Activated naive CD8-positive, alpha-beta T cell treated with anti-CD3 and anti-CD28 coated beads, Interleukin-2, amount 50 U/mL, for 24 hours (primary cell): ENCODE measurements at regions not wholly inside any gene's neighbourhood (a gene's known extent, or its start where the extent isn't known, plus 50 kb on each side); places are given as distances from the start of the nearest gene placed in this dataset.
A peak's percentile ranks its signal among the peaks of the same experiment; 100 is the strongest.

ENCODE experiments used
- ATAC-seq: fragments of 150-1000 bp; cut with Tn5 transposase; one replicate; pipeline ENCODE4 v1.10.0; 2021
- DNase-seq: peaks from one replicate; pipeline ENCODE4 v3.0.0; 2021
- H3K27ac Mint-ChIP-seq: one replicate; pipeline ENCODE4 v1.8.0; 2021; ENCODE audit warnings: mild to moderate bottlenecking, mixed read lengths
- H3K27me3 Mint-ChIP-seq: one replicate; pipeline ENCODE4 v1.8.0; 2021; ENCODE audit warnings: mixed read lengths
- H3K36me3 Mint-ChIP-seq: one replicate; pipeline ENCODE4 v1.8.0; 2021; ENCODE audit warnings: low read depth, mixed read lengths
- H3K4me1 Mint-ChIP-seq: one replicate; pipeline ENCODE4 v1.8.0; 2021; ENCODE audit warnings: mixed read lengths
- H3K4me3 Mint-ChIP-seq: one replicate; pipeline ENCODE4 v1.8.0; 2021; ENCODE audit warnings: mild to moderate bottlenecking, moderate library complexity, mixed read lengths
- H3K9me3 Mint-ChIP-seq: one replicate; pipeline ENCODE4 v1.8.0; 2021; ENCODE audit warnings: mixed read lengths

- Mint-ChIP-seq H3K27me3 (no peaks in the 10 kb centered on the region), H3K4me1 (peaks cover 14% of the 10 kb centered on the region), H3K27ac (no peak overlapping the region), H3K4me3 (no peak overlapping the region), H3K9me3 (no peaks in the 10 kb centered on the region), H3K36me3 (peaks cover 2% of the 10 kb centered on the region)
- ATAC-seq (no peak), DNase-seq (no peak)
Observed at GRCh38 chr13:33683376-33683775, 134.6 kb upstream of the RFC3 start.

- H3K4me3 Mint-ChIP-seq: no peak overlapping the region
- no peak for DNase-seq
- H3K27ac Mint-ChIP-seq: no peak overlapping the region
- no peaks in the 10 kb centered on the region for H3K4me1 Mint-ChIP-seq
- no peaks in the 10 kb centered on the region for H3K27me3 Mint-ChIP-seq
- H3K36me3 Mint-ChIP-seq: peaks cover 2% of the 10 kb centered on the region
- no peaks in the 10 kb centered on the region for H3K9me3 Mint-ChIP-seq
- no peak for ATAC-seq
Observed at GRCh38 chr13:33684874-33685273, 133.1 kb upstream of the RFC3 start.

GRCh38 chr13:33686772-33687480 lies 131.0 kb upstream of the RFC3 start:
- H3K4me1 Mint-ChIP-seq: no peaks in the 10 kb centered on the region
- ATAC-seq: no peak

GRCh38 chr13:33690354-33690753 lies 127.6 kb upstream of the RFC3 start:
- no peak overlapping the region for H3K4me3 Mint-ChIP-seq
- DNase-seq: no peak
- H3K4me1 Mint-ChIP-seq: no peaks in the 10 kb centered on the region
- no peak overlapping the region for H3K27ac Mint-ChIP-seq
- no peaks in the 10 kb centered on the region for H3K9me3 Mint-ChIP-seq
- peak; percentile 20 for ATAC-seq
- H3K36me3 Mint-ChIP-seq: no peaks in the 10 kb centered on the region
- no peaks in the 10 kb centered on the region for H3K27me3 Mint-ChIP-seq

More at GRCh38 chr13:33686772-33687480, 131.0 kb upstream of the RFC3 start:
- Mint-ChIP-seq H3K27ac (no peak overlapping the region), H3K36me3 (no peaks in the 10 kb centered on the region), H3K9me3 (no peaks in the 10 kb centered on the region), H3K27me3 (no peaks in the 10 kb centered on the region), H3K4me3 (no peak overlapping the region)
- DNase-seq: no peak

GRCh38 chr13:33691980-33692379 lies 126.0 kb upstream of the RFC3 start:
- DNase-seq: no peak
- no peaks in the 10 kb centered on the region for H3K36me3 Mint-ChIP-seq
- no peaks in the 10 kb centered on the region for H3K27me3 Mint-ChIP-seq
- ATAC-seq: no peak
- no peak overlapping the region for H3K27ac Mint-ChIP-seq
- no peak overlapping the region for H3K4me3 Mint-ChIP-seq
- H3K9me3 Mint-ChIP-seq: no peaks in the 10 kb centered on the region
- peaks cover 5% of the 10 kb centered on the region for H3K4me1 Mint-ChIP-seq

GRCh38 chr13:33692531-33692930 lies 125.4 kb upstream of the RFC3 start:
- H3K27ac Mint-ChIP-seq: no peak overlapping the region
- no peaks in the 10 kb centered on the region for H3K27me3 Mint-ChIP-seq
- H3K36me3 Mint-ChIP-seq: no peaks in the 10 kb centered on the region
- H3K9me3 Mint-ChIP-seq: no peaks in the 10 kb centered on the region
- peaks cover 5% of the 10 kb centered on the region for H3K4me1 Mint-ChIP-seq
- ATAC-seq (no peak), DNase-seq (no peak)
- no peak overlapping the region for H3K4me3 Mint-ChIP-seq

- H3K27ac Mint-ChIP-seq: no peak overlapping the region
- H3K27me3 Mint-ChIP-seq: peaks cover 2% of the 10 kb centered on the region
- H3K36me3 Mint-ChIP-seq: no peaks in the 10 kb centered on the region
- peaks cover 5% of the 10 kb centered on the region for H3K4me1 Mint-ChIP-seq
- H3K9me3 Mint-ChIP-seq: no peaks in the 10 kb centered on the region
- DNase-seq (no peak), ATAC-seq (no peak)
- H3K4me3 Mint-ChIP-seq: no peak overlapping the region
Observed at GRCh38 chr13:33694546-33694945, 123.4 kb upstream of the RFC3 start.

- no peaks in the 10 kb centered on the region for H3K9me3 Mint-ChIP-seq
- H3K36me3 Mint-ChIP-seq: no peaks in the 10 kb centered on the region
- peaks cover 5% of the 10 kb centered on the region for H3K4me1 Mint-ChIP-seq
- H3K27ac Mint-ChIP-seq: no peak overlapping the region
- H3K4me3 Mint-ChIP-seq: no peak overlapping the region
- ATAC-seq (no peak), DNase-seq (no peak)
- H3K27me3 Mint-ChIP-seq: peaks cover 2% of the 10 kb centered on the region
Observed at GRCh38 chr13:33696530-33696929, 121.4 kb upstream of the RFC3 start.

- DNase-seq: no peak
- Mint-ChIP-seq H3K9me3 (no peaks in the 10 kb centered on the region), H3K4me1 (peaks cover 5% of the 10 kb centered on the region), H3K4me3 (no peak overlapping the region), H3K36me3 (no peaks in the 10 kb centered on the region), H3K27ac (no peak overlapping the region), H3K27me3 (peaks cover 8% of the 10 kb centered on the region)
- no peak for ATAC-seq
Observed at GRCh38 chr13:33697926-33698325, 120.0 kb upstream of the RFC3 start.

- Mint-ChIP-seq H3K27me3 (peaks cover 26% of the 10 kb centered on the region), H3K27ac (no peak overlapping the region), H3K9me3 (peaks cover 36% of the 10 kb centered on the region), H3K4me3 (no peak overlapping the region), H3K36me3 (peaks cover 6% of the 10 kb centered on the region), H3K4me1 (no peaks in the 10 kb centered on the region)
- no peak for ATAC-seq
- no peak for DNase-seq
Observed at GRCh38 chr13:33707449-33707848, 110.5 kb upstream of the RFC3 start.

GRCh38 chr13:33710924-33711323 lies 107.0 kb upstream of the RFC3 start:
- peaks cover 6% of the 10 kb centered on the region for H3K36me3 Mint-ChIP-seq
- no peak for ATAC-seq
- H3K27me3 Mint-ChIP-seq: peaks cover 4% of the 10 kb centered on the region
- peaks cover 17% of the 10 kb centered on the region for H3K9me3 Mint-ChIP-seq
- no peak overlapping the region for H3K4me3 Mint-ChIP-seq
- no peak overlapping the region for H3K27ac Mint-ChIP-seq
- DNase-seq: no peak
- H3K4me1 Mint-ChIP-seq: no peaks in the 10 kb centered on the region

- H3K36me3 Mint-ChIP-seq: peaks cover 4% of the 10 kb centered on the region
- no peak for ATAC-seq
- H3K9me3 Mint-ChIP-seq: peaks cover 12% of the 10 kb centered on the region
- no peak overlapping the region for H3K4me3 Mint-ChIP-seq
- DNase-seq: no peak
- H3K27ac Mint-ChIP-seq: no peak overlapping the region
- H3K27me3 Mint-ChIP-seq: peaks cover 4% of the 10 kb centered on the region
- H3K4me1 Mint-ChIP-seq: no peaks in the 10 kb centered on the region
Observed at GRCh38 chr13:33711436-33711835, 106.5 kb upstream of the RFC3 start.

GRCh38 chr13:33717775-33718174 lies 100.2 kb upstream of the RFC3 start:
- DNase-seq (no peak), ATAC-seq (no peak)
- Mint-ChIP-seq H3K4me1 (peaks cover 14% of the 10 kb centered on the region), H3K36me3 (no peaks in the 10 kb centered on the region), H3K4me3 (no peak overlapping the region), H3K27me3 (peaks cover 2% of the 10 kb centered on the region), H3K27ac (no peak overlapping the region), H3K9me3 (peaks cover 6% of the 10 kb centered on the region)

GRCh38 chr13:33721724-33722123 lies 96.2 kb upstream of the RFC3 start:
- Mint-ChIP-seq H3K4me1 (peaks cover 25% of the 10 kb centered on the region), H3K36me3 (no peaks in the 10 kb centered on the region), H3K4me3 (no peak overlapping the region), H3K27me3 (no peaks in the 10 kb centered on the region), H3K27ac (peak overlapping the region; percentile 1), H3K9me3 (no peaks in the 10 kb centered on the region)
- ATAC-seq (no peak), DNase-seq (no peak)

- ATAC-seq: peak; percentile 17
- Mint-ChIP-seq H3K36me3 (no peaks in the 10 kb centered on the region), H3K4me3 (no peak overlapping the region), H3K27ac (peak overlapping the region; percentile 52), H3K4me1 (peaks cover 28% of the 10 kb centered on the region), H3K9me3 (no peaks in the 10 kb centered on the region), H3K27me3 (no peaks in the 10 kb centered on the region)
- no peak for DNase-seq
Observed at GRCh38 chr13:33722216-33722915, 95.6 kb upstream of the RFC3 start.
